Thoracic aorta (tissue), 2 donors: ENCODE measurements at regions not wholly inside any gene's neighbourhood (a gene's known extent, or its start where the extent isn't known, plus 50 kb on each side); places are given as distances from the start of the nearest gene placed in this dataset.

Experiments
- ATAC-seq: fragments of 150-250 bp; one replicate; pipeline ENCODE4 v1.8.0; 2017; ENCODE audit warnings: low read depth; ENCODE audit not compliant: insufficient number of reproducible peaks, low FRiP score
- DNase-seq: peaks from one replicate; pipeline ENCODE4 v3.0.0-alpha.2; 2020; ENCODE audit warnings: low spot score
- H3K27ac ChIP-seq, 2 donors: fragments of 200-600 bp; sonication (generic); 1 replicate in 1 of 2; 2 replicates in 1 of 2; pipeline ENCODE4 v1.5.1; 2016; ENCODE audit warnings: mild to moderate bottlenecking in 2 of 2, moderate library complexity in 2 of 2
- H3K27me3 ChIP-seq: fragments of 200-600 bp; sonication (generic); replicated peaks from 2 replicates; pipeline ENCODE4 v1.6.0; 2016; ENCODE audit warnings: mild to moderate bottlenecking; ENCODE audit not compliant: insufficient read depth
- H3K36me3 ChIP-seq: fragments of 200-600 bp; sonication (generic); one replicate; pipeline ENCODE4 v1.5.1; 2016
- H3K4me1 ChIP-seq, 2 donors: fragments of 200-600 bp; sonication (generic); 1 replicate in 1 of 2; 2 replicates in 1 of 2; pipeline versions ENCODE4 v1.5.1 to v1.6.0; 2016; ENCODE audit warnings: low read depth in 2 of 2, mild to moderate bottlenecking in 1 of 2; ENCODE audit not compliant: control insufficient read depth in 1 of 2
- H3K4me3 ChIP-seq: fragments of 200-600 bp; sonication (generic); 2 replicates; pipeline ENCODE4 v1.5.1; 2016; ENCODE audit warnings: mild to moderate bottlenecking
- H3K9me3 ChIP-seq: fragments of 200-600 bp; sonication (generic); 2 replicates; pipeline ENCODE4 v1.5.1; 2016
- CTCF ChIP-seq: fragments of 200-600 bp; sonication (generic); IDR thresholded peaks from one replicate; pipeline ENCODE4 v1.5.1; 2019; ENCODE audit warnings: antibody characterized with exemption

GRCh38 chr2:100675373-100675772, 112.6 kb downstream of the PDCL3 start:
- no peaks in the 10 kb centered on the region for H3K9me3 ChIP-seq
- H3K27me3 ChIP-seq: no peaks in the 10 kb centered on the region
- H3K4me3 ChIP-seq: no peak overlapping the region
- H3K36me3 ChIP-seq: no peaks in the 10 kb centered on the region
- no peak overlapping the region for H3K27ac ChIP-seq
- no peak for TF ChIP-seq CTCF
- DNase-seq (no peak), ATAC-seq (no peak)
- H3K4me1 ChIP-seq: no peaks in the 10 kb centered on the region

GRCh38 chr2:100675855-100676254, 113.1 kb downstream of the PDCL3 start:
- no peaks in the 10 kb centered on the region for H3K4me1 ChIP-seq
- H3K4me3 ChIP-seq: no peak overlapping the region
- TF ChIP-seq CTCF: no peak
- no peaks in the 10 kb centered on the region for H3K27me3 ChIP-seq
- ATAC-seq (no peak), DNase-seq (no peak)
- no peak overlapping the region for H3K27ac ChIP-seq
- H3K9me3 ChIP-seq: no peaks in the 10 kb centered on the region
- no peaks in the 10 kb centered on the region for H3K36me3 ChIP-seq

GRCh38 chr2:100676346-100676745, 113.6 kb downstream of the PDCL3 start:
- Histone ChIP-seq H3K27ac (no peak overlapping the region), H3K4me1 (no peaks in the 10 kb centered on the region), H3K27me3 (no peaks in the 10 kb centered on the region), H3K4me3 (no peak overlapping the region), H3K36me3 (no peaks in the 10 kb centered on the region), H3K9me3 (no peaks in the 10 kb centered on the region)
- DNase-seq (no peak), ATAC-seq (no peak)
- no peak for TF ChIP-seq CTCF

- Histone ChIP-seq H3K27ac (no peak overlapping the region), H3K27me3 (no peaks in the 10 kb centered on the region), H3K4me3 (no peak overlapping the region), H3K9me3 (no peaks in the 10 kb centered on the region), H3K4me1 (no peaks in the 10 kb centered on the region), H3K36me3 (no peaks in the 10 kb centered on the region)
- no peak for TF ChIP-seq CTCF
- no peak for ATAC-seq
- DNase-seq: no peak
Measured at GRCh38 chr2:100677611-100678185, 114.9 kb downstream of the PDCL3 start.

- TF ChIP-seq CTCF: no peak
- Histone ChIP-seq H3K4me3 (no peak overlapping the region), H3K36me3 (no peaks in the 10 kb centered on the region), H3K4me1 (no peaks in the 10 kb centered on the region), H3K27ac (no peak overlapping the region), H3K9me3 (no peaks in the 10 kb centered on the region), H3K27me3 (no peaks in the 10 kb centered on the region)
- DNase-seq (no peak), ATAC-seq (no peak)
Measured at GRCh38 chr2:100679211-100679610, 116.4 kb downstream of the PDCL3 start.
